ENCODE measurements at regions not wholly inside any gene's neighbourhood (a gene's known extent, or its start where the extent isn't known, plus 50 kb on each side); places are given as distances from the start of the nearest gene placed in this dataset.

- peak; percentile 39 for DNase-seq (ENCODE audit: low read depth)
Measured at GRCh38 chr12:47307680-47308399, 228.1 kb upstream of the AMIGO2 start.

GRCh38 chr12:47306773-47307679 is 227.3 kb upstream of the AMIGO2 start:
- peak; percentile 18 for DNase-seq (ENCODE audit: low read depth)

- DNase-seq (ENCODE audit: low read depth), result no peak
Measured at GRCh38 chr12:47306130-47306529, 226.4 kb upstream of the AMIGO2 start.

DNA sequence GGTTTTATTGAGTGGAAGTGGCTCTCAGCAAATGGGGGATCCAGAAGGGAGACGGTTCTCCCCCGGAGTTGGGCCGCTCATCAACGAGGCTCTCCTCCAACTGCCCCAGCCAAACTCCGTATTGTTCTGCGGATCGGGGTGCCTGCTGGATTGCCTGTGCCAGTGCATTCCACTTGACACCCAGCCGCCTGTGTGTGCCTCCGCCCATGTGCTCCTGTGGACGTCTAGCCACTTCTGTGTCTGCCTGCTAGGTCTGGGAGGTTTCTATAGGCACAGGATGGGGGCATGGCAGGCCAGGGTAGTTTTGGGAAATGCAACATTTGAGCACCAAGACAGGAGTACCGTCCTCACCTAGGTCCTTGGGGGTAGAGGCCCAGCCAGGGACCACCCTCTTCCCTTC is 225.7 kb upstream of the AMIGO2 start:
- no peak for DNase-seq (ENCODE audit: low read depth)

DNA sequence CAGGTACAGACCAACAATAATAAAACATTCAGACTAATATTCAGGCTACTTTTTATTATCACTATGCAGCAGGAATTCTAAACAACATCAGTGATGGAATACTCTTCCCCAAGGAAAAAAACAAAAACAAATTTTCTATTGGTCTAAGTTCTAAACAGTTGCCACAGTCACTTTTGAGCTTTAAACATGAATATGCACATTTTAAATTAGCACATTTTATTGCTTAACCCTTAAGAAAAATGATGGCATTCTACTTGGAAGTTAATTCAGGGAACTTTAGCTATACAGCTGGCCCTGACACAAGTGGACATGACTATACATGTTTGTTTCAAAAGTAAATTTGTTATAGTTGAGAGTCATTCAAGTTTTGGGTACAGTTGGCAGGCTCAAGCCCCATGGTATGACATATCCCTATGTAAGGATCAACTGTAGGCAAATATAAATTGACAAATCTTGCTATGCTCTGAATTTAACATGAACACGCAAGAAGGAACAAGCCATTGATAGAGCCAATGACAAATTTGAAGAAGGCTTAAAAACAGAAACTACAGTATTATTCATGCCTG is 224.3 kb upstream of the AMIGO2 start:
- DNase-seq (ENCODE audit: low read depth), result no peak

GRCh38 chr12:47303207-47303606 is 223.4 kb upstream of the AMIGO2 start:
- no peak for DNase-seq (ENCODE audit: low read depth)

- DNase-seq (ENCODE audit: low read depth), result no peak
Measured at GRCh38 chr12:47302111-47302671, 222.4 kb upstream of the AMIGO2 start.

- DNase-seq (ENCODE audit: low read depth), result no peak
Measured at GRCh38 chr12:47299586-47299985, 219.8 kb upstream of the AMIGO2 start.

- DNase-seq (ENCODE audit: low read depth), result no peak
Measured at GRCh38 chr12:47297993-47298392, 218.2 kb upstream of the AMIGO2 start.

DNA sequence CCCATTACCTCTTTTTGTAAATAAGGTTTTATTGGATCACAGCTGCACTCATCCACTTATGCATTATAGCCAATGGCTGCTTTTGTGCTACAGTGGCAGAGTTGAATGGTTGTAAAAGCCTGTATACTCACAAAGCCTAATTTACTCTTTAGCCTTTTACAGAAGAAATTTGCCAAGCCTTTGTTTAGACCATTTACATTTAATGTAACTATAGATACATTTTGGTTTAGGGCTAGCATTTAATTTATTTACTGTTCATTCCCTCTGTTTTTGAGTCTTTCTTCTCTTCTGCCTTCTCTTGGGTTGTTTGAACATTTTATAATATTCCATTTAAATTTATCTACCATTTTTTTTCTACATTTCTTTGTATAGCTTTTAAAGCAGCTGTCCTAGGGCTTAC is 217.1 kb upstream of the AMIGO2 start:
- DNase-seq (ENCODE audit: low read depth), result no peak

GRCh38 chr12:47293406-47293805 is 213.6 kb upstream of the AMIGO2 start:
- no peak for DNase-seq (ENCODE audit: low read depth)

- no peak for DNase-seq (ENCODE audit: low read depth)
Measured at GRCh38 chr12:47286676-47287075, 206.9 kb upstream of the AMIGO2 start.

Measured in T follicular helper cell (primary cell).